K562 (cell line): ENCODE measurements at regions not wholly inside any gene's neighbourhood (a gene's known extent, or its start where the extent isn't known, plus 50 kb on each side); places are given as distances from the start of the nearest gene placed in this dataset.

Experiments
- ATAC-seq: fragments of 200-7000 bp; cut with Tn5 transposase; 3 replicates; pipeline ENCODE4 v1.9.1; 2020; ENCODE audit warnings: moderate library complexity
- BruUV-seq: library from RNA; stranded (reverse); fragments of 400-500 nt; replicated peaks from 2 replicates; lab custom pipeline; 2021; lab: Mats Ljungman, UMichigan
- CTCF ChIA-PET: fragments of 300-600 bp; formaldehyde crosslinking; extraction: SDS; loops from one replicate; lab custom pipeline; 2021; ENCODE audit warnings: low intra/inter-chr PET ratio; lab: Yijun Ruan, JAX
- POLR2A ChIA-PET: fragments of 300-600, 350-650 bp; sonication (Branson Sonifier 250); formaldehyde crosslinking; extraction: SDS; loops from one replicate; lab custom pipeline; 2021; ENCODE audit warnings: antibody characterized with exemption, inconsistent platforms; lab: Yijun Ruan, JAX
- DNase-seq, 4 experiments: peaks; one replicate each; pipeline versions ENCODE4 v3.0.0 to v3.0.0-alpha.2; 2011 to 2018; ENCODE audit warnings: low spot score in 3 of 4, mixed read lengths in 3 of 4; ENCODE audit errors: extremely low read depth in 1 of 4
- FAIRE-seq: peaks from 2 replicates; lab custom pipeline; 2011; peaks lifted over from hg19 to GRCh38; lab: Jason Lieb, UNC
- H2AFZ ChIP-seq: 2 replicates; pipeline ENCODE4 v1.6.0; 2011; ENCODE audit warnings: low read depth, low read length, control low read depth, inconsistent platforms
- H3K27ac ChIP-seq: fragments of 200-600 bp; 3 replicates; pipeline ENCODE4 v1.8.0; 2011; ENCODE audit warnings: low read depth, mild to moderate bottlenecking, control low read depth, inconsistent platforms, low read length, moderate library complexity, mixed read lengths; ENCODE audit errors: extremely low read depth
- H3K27me3 ChIP-seq, 2 experiments: fragments of 300-600 bp in 1 of 2; 2 replicates in 1 of 2; 3 replicates in 1 of 2; pipeline versions ENCODE4 v1.6.0 to v1.8.0; 2011; ENCODE audit warnings: inconsistent platforms in 2 of 2, low read length in 2 of 2, mild to moderate bottlenecking in 1 of 2, mixed read lengths in 1 of 2, moderate library complexity in 1 of 2; ENCODE audit not compliant: control insufficient read depth in 2 of 2, insufficient read depth in 2 of 2
- H3K36me3 ChIP-seq: fragments of 300-600 bp; 3 replicates; pipeline ENCODE4 v1.8.0; 2011; ENCODE audit warnings: mild to moderate bottlenecking, low read length, inconsistent platforms; ENCODE audit not compliant: control insufficient read depth, insufficient read depth
- H3K4me1 ChIP-seq, 2 experiments: fragments of 200-600 bp in 1 of 2; replicated peaks in 1 of 2; 2 replicates in 1 of 2; 3 replicates in 1 of 2; pipeline versions ENCODE4 v1.5.1 to v1.8.0; 2011; ENCODE audit warnings: inconsistent platforms in 2 of 2, low read length in 2 of 2, mild to moderate bottlenecking in 1 of 2, mixed read lengths in 1 of 2, moderate library complexity in 1 of 2; ENCODE audit not compliant: control insufficient read depth in 2 of 2, insufficient read depth in 2 of 2
- H3K4me2 ChIP-seq: 2 replicates; pipeline ENCODE4 v1.6.1; 2011; ENCODE audit warnings: low read length, control low read depth, inconsistent platforms, mixed read lengths; ENCODE audit not compliant: insufficient read depth
- H3K4me3 ChIP-seq: fragments of 200-600 bp; sonication (generic), shearing (Covaris generic); 2 replicates; pipeline ENCODE4 v1.5.1; 2016; ENCODE audit warnings: control low read depth, inconsistent platforms
- H3K79me2 ChIP-seq: fragments of 200-600 bp; 3 replicates; pipeline ENCODE4 v1.8.0; 2011; ENCODE audit warnings: low read length, inconsistent platforms; ENCODE audit not compliant: control insufficient read depth, insufficient read depth
- H3K9ac ChIP-seq, 2 experiments: 2 replicates each; pipeline versions ENCODE4 v1.6.0 to v1.6.1; 2011; ENCODE audit warnings: low read depth in 2 of 2, low read length in 2 of 2, control low read depth in 1 of 2, inconsistent platforms in 1 of 2, mild to moderate bottlenecking in 1 of 2, mixed read lengths in 1 of 2; ENCODE audit not compliant: insufficient read depth in 1 of 2
- H3K9me1 ChIP-seq: one replicate; pipeline ENCODE4 v1.6.0; 2011; ENCODE audit warnings: inconsistent platforms, mild to moderate bottlenecking, low read length, moderate library complexity; ENCODE audit not compliant: control insufficient read depth, insufficient read depth
- H3K9me3 ChIP-seq: replicated peaks from 2 replicates; pipeline ENCODE4 v1.5.1; 2011; ENCODE audit warnings: low read depth, low read length, inconsistent platforms; ENCODE audit not compliant: control insufficient read depth, insufficient read depth
- H4K20me1 ChIP-seq: replicated peaks from 2 replicates; pipeline ENCODE4 v1.6.1; 2011; ENCODE audit warnings: low read length, inconsistent platforms, mixed read lengths; ENCODE audit not compliant: control insufficient read depth, insufficient read depth
- CEBPB ChIP-seq: fragments of 450-650 bp; IDR thresholded peaks from 2 replicates; pipeline ENCODE4 v1.6.1; 2016; ENCODE audit warnings: missing genetic modification characterization, missing compliant biosample characterization
- FOXP4 ChIP-seq: sonication (generic); formaldehyde crosslinking; IDR thresholded peaks from 2 replicates; pipeline ENCODE4 v1.8.0; 2022; ENCODE audit warnings: mild to moderate bottlenecking, missing genetic modification reagents, borderline replicate concordance
- GTF3C2 ChIP-seq: IDR thresholded peaks from 3 replicates; pipeline ENCODE4 v1.6.1; 2011; ENCODE audit warnings: borderline replicate concordance, mild to moderate bottlenecking, moderate library complexity; ENCODE audit not compliant: insufficient read length; ENCODE audit errors: extremely low read depth
- MCM3 ChIP-seq: fragments of 450-650 bp; IDR thresholded peaks from 2 replicates; pipeline ENCODE4 v1.6.1; 2016
- NUFIP1 ChIP-seq: fragments of 450-650 bp; IDR thresholded peaks from 2 replicates; pipeline ENCODE4 v1.6.1; 2018; ENCODE audit not compliant: partially characterized antibody
- PHF21A ChIP-seq: fragments of 450-650 bp; IDR thresholded peaks from 2 replicates; pipeline ENCODE4 v1.6.1; 2017; ENCODE audit warnings: low read depth, borderline replicate concordance
- RBM39 ChIP-seq: fragments of 200-400 bp; formaldehyde crosslinking; optimal IDR thresholded peaks from 2 replicates; pipeline ENCODE3; 2018; ENCODE audit warnings: low read depth, low read length
- SMAD1 ChIP-seq: fragments of 150-350 bp; IDR thresholded peaks from 2 replicates; pipeline ENCODE4 v1.6.1; 2014; ENCODE audit warnings: low read length, low read depth; ENCODE audit not compliant: partially characterized antibody
- USF2 ChIP-seq: sonication (generic); formaldehyde crosslinking; IDR thresholded peaks from 2 replicates; pipeline ENCODE4 v1.5.0; 2020; ENCODE audit warnings: missing genetic modification reagents
- WHSC1 ChIP-seq: IDR thresholded peaks from one replicate; pipeline ENCODE4 v1.6.1; 2012; ENCODE audit warnings: low read length, control low read depth, inconsistent platforms
- ZNF3 ChIP-seq: fragments of 250-450 bp; sonication (Bioruptor Pico); IDR thresholded peaks from 2 replicates; pipeline ENCODE4 v1.5.0; 2021; ENCODE audit warnings: mild to moderate bottlenecking, moderate library complexity
- WGBS: fragments of 100-300 bp; shearing (Covaris generic); methylation state at CpG from one replicate; pipeline ENCODE4 v1.1.6; 2016; ENCODE audit warnings: low coverage, mixed read lengths; ENCODE audit not compliant: insufficient coverage; ENCODE audit errors: missing lambda C conversion rate; 5-methylcytosine and 5-hydroxymethylcytosine counted together
- in situ Hi-C: fragments of 300-500 bp; cut with MboI; formaldehyde crosslinking; loops from 4 replicates; pipeline ENCODE4 v1.15.0; 2018; ENCODE audit warnings: inconsistent platforms, mixed read lengths
- intact Hi-C: fragments of 100-400 bp; cut with micrococcal nuclease; formaldehyde crosslinking; loops from 2 replicates; pipeline ENCODE4 v1.14.2; 2022

- BruUV-seq = no TSS peak
- no peak overlapping the region for H3K4me2 ChIP-seq
- H3K9me3 ChIP-seq = no peaks in the 10 kb centered on the region
- CTCF ChIA-PET = no interaction called here
- intact Hi-C loops (no loop called here), in situ Hi-C loops (no loop called here)
- no peak overlapping the region for H3K27ac ChIP-seq
- no peak overlapping the region for H3K9ac ChIP-seq
- TF ChIP-seq ZNF3 (CRISPR knock-in tag) (no peak), SMAD1 (no peak), PHF21A (no peak), MCM3 (no peak)
- DNase-seq = no peak
- FAIRE-seq = no peak
- H4K20me1 ChIP-seq = no peaks in the 10 kb centered on the region
- H3K36me3 ChIP-seq = no peaks in the 10 kb centered on the region
- H3K79me2 ChIP-seq = no peaks in the 10 kb centered on the region
- no peaks in the 10 kb centered on the region for H3K9me1 ChIP-seq
- no peaks in the 10 kb centered on the region for H3K4me1 ChIP-seq
- ATAC-seq = no peak
- POLR2A ChIA-PET = no interaction called here
- no peak overlapping the region; the same call in 1 of the 2 replicates for H2AFZ ChIP-seq
- no peak overlapping the region for H3K4me3 ChIP-seq
- no peaks in the 10 kb centered on the region for H3K27me3 ChIP-seq
- 0% methylated on average over 3 of the region's 3 CpGs for whole genome bisulfite sequencing
Measured at GRCh38 chr2:189954989-189955388, 107.5 kb downstream of the MSTN start.

GRCh38 chr2:189952536-189953109, 109.9 kb downstream of the MSTN start:
- BruUV-seq = no TSS peak
- Histone ChIP-seq H3K9me1 (no peaks in the 10 kb centered on the region), H2AFZ (no peak overlapping the region), H3K9me3 (no peaks in the 10 kb centered on the region), H3K27ac (no peak overlapping the region), H4K20me1 (no peaks in the 10 kb centered on the region), H3K36me3 (no peaks in the 10 kb centered on the region), H3K4me2 (no peak overlapping the region), H3K79me2 (no peaks in the 10 kb centered on the region), H3K27me3 (no peaks in the 10 kb centered on the region), H3K4me3 (no peak overlapping the region), H3K4me1 (no peaks in the 10 kb centered on the region), H3K9ac (no peak overlapping the region)
- POLR2A ChIA-PET = no interaction called here
- CTCF ChIA-PET = no interaction called here
- no peak for FAIRE-seq
- intact Hi-C loops = no loop called here
- DNase-seq = no peak
- ATAC-seq = no peak
- in situ Hi-C loops = no loop called here
- WGBS = 28% methylated on average over 3 of the region's 3 CpGs
- TF ChIP-seq WHSC1 = no peak
- TF ChIP-seq RBM39 = no peak
- TF ChIP-seq CEBPB (tag) = no peak
- no peak for TF ChIP-seq FOXP4 (CRISPR knock-in tag)
- TF ChIP-seq USF2 (CRISPR knock-in tag) = no peak
- no peak for TF ChIP-seq GTF3C2
- no peak for TF ChIP-seq NUFIP1
